ENCODE measurements at regions not wholly inside any gene's neighbourhood (a gene's known extent, or its start where the extent isn't known, plus 50 kb on each side); places are given as distances from the start of the nearest gene placed in this dataset.

- Histone ChIP-seq H3K4me3 (ENCODE audit: extremely low read depth in 1 of 4, insufficient read depth in 2 of 4, low read depth in 3 of 4, low read length in 4 of 4) (no peak overlapping the region), H3K36me3 (ENCODE audit: control insufficient read depth in 2 of 4, insufficient read depth in 4 of 4, low read length in 3 of 4) (no peaks in the 10 kb centered on the region), H3K27ac (ENCODE audit: low read depth, low read length) (no peak overlapping the region), H3K18ac (ENCODE audit: extremely low read depth, low read length) (no peak overlapping the region), H2AFZ (ENCODE audit: low read length) (no peak overlapping the region), H3K4ac (replicated peaks; ENCODE audit: insufficient read length, low read depth, low read length) (no peak overlapping the region), H4K91ac (replicated peaks; ENCODE audit: insufficient read length, low read length) (no peak overlapping the region), H3K9me3 (ENCODE audit: insufficient read depth in 2 of 2, low read depth in 1 of 2, low read length in 1 of 2) (no peaks in the 10 kb centered on the region), H3K4me2 (ENCODE audit: insufficient read depth in 1 of 2, low read depth in 2 of 2, low read length in 2 of 2) (no peak overlapping the region), H4K20me1 (replicated peaks in 1 of 2; ENCODE audit: control insufficient read depth in 1 of 2, insufficient read depth in 2 of 2, low read length in 2 of 2) (no peaks in the 10 kb centered on the region), H2BK120ac (replicated peaks; ENCODE audit: low read depth, low read length) (no peak overlapping the region), H3K23ac (ENCODE audit: insufficient read length) (no peak overlapping the region), H3K4me1 (replicated peaks in 1 of 4; ENCODE audit: control insufficient read depth in 3 of 4, insufficient read depth in 4 of 4, low read length in 3 of 4) (peaks cover 0 to 13% (median 2%) of the 10 kb centered on the region in 4 experiments; a peak in 4 of 7 replicates), H3K79me2 (ENCODE audit: control insufficient read depth in 1 of 2, insufficient read depth in 2 of 2, low read length in 2 of 2) (no peaks in the 10 kb centered on the region), H2BK12ac (ENCODE audit: low read depth, low read length) (no peak overlapping the region), H3K23me2 (ENCODE audit: low read depth, low read length) (no peaks in the 10 kb centered on the region; the same call in 1 of the 2 replicates), H3K56ac (replicated peaks; ENCODE audit: insufficient read length, low read depth, low read length) (no peak overlapping the region), H2BK20ac (ENCODE audit: low read length) (no peak overlapping the region), H4K8ac (ENCODE audit: extremely low read depth, insufficient read depth, low read length) (no peak overlapping the region), H3K14ac (ENCODE audit: insufficient read length) (no peak overlapping the region), H4K5ac (ENCODE audit: insufficient read length, low read depth, low read length) (no peak overlapping the region), H2BK15ac (ENCODE audit: low read length) (no peak overlapping the region), H3K79me1 (ENCODE audit: low read depth, low read length) (no peaks in the 10 kb centered on the region), H2BK5ac (ENCODE audit: low read depth, low read length) (no peak overlapping the region), H3K9ac (replicated peaks in 1 of 4; ENCODE audit: extremely low read depth in 1 of 4, low read depth in 3 of 4, low read length in 3 of 4) (no peak overlapping the region), H2AK5ac (ENCODE audit: low read depth, low read length) (no peak overlapping the region), H3K27me3 (replicated peaks in 1 of 4; ENCODE audit: control insufficient read depth in 3 of 4, extremely low read depth in 1 of 4, insufficient read depth in 3 of 4, low read length in 3 of 4) (no peaks in the 10 kb centered on the region; a peak in 2 of 7 replicates)
- WGBS, 2 experiments (ENCODE audit: extremely low coverage in 1 of 2, insufficient coverage in 1 of 2, insufficient read length in 1 of 2, insufficient replicate concordance in 2 of 2, low coverage in 1 of 2, low lambda C conversion rate in 2 of 2, missing lambda C conversion rate in 1 of 2), result 74% methylated on average over 7 of the region's 7 CpGs; no CpG with 5 or more reads in 1 of the 2 experiments
- FAIRE-seq, result no peak
- DNase-seq (ENCODE audit: low read depth in 1 of 2, low spot score in 2 of 2), result no peak
- POLR2A ChIA-PET (ENCODE audit: partially characterized antibody), result no interaction called here
- CTCF ChIA-PET (ENCODE audit: partially characterized antibody), result interaction anchor here (0.6 to 9.4 kb wide), 11 partner anchors 12 to 864 kb away, joined by 3 to 125 read pairs (median 4); no protein-coding TSS in a partner anchor
- TF ChIP-seq NRF1 (IDR thresholded peaks at IDR 0.05; ENCODE audit: low read depth, low read length) (no peak), RAD21 (IDR thresholded peaks at IDR 0.05 in 1 of 2, conservative IDR thresholded peaks at IDR 0.05 in 1 of 2; ENCODE audit: low read depth in 2 of 2, low read length in 2 of 2) (no peak), KDM4A (IDR thresholded peaks at IDR 0.05; ENCODE audit: low read depth, low read length, severe bottlenecking) (no peak), CHD2 (IDR thresholded peaks at IDR 0.05; ENCODE audit: low read length) (no peak), MAX (IDR thresholded peaks at IDR 0.05) (no peak), SP1 (IDR thresholded peaks at IDR 0.05; ENCODE audit: low read depth, low read length) (no peak), EGR1 (IDR thresholded peaks at IDR 0.05; ENCODE audit: borderline replicate concordance, low read depth, low read length) (no peak), JUN (IDR thresholded peaks at IDR 0.05; ENCODE audit: low read depth, low read length) (no peak), RFX5 (IDR thresholded peaks at IDR 0.05; ENCODE audit: borderline replicate concordance, low read depth, low read length) (no peak), TAF1 (IDR thresholded peaks at IDR 0.05; ENCODE audit: low read depth, low read length) (no peak)
These were observed 87.3 kb upstream of the CSF3R start for GRCh38 chr1:36570006-36570405.

Data from H1 (cell line).